ENCODE measurements at regions not wholly inside any gene's neighbourhood (a gene's known extent, or its start where the extent isn't known, plus 50 kb on each side); places are given as distances from the start of the nearest gene placed in this dataset.

DNA sequence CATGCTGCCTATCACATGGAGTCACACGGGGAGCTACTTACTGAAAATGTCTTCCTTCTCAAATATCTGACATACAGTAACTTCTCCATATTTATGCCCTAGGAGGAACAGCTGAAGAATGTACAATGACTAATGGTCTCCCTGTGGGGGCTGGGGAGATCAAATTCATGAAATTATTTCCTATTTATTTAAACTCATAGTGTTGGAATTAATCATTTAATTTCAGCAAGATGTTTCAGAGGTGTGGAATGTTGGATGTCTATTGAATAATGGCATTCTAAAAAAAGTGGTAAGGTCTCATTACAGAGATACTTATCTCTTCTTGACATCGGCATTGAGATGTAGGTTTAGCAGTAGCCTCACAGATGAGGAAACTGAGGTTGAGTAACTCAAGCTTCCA is 214.3 kb upstream of the CDH11 start:
- no peak overlapping the region for H4K5ac ChIP-seq (ENCODE audit: insufficient read length, low read depth, low read length)
- no peaks in the 10 kb centered on the region for H3K79me1 ChIP-seq (ENCODE audit: low read depth, low read length)
- H2AK5ac ChIP-seq (ENCODE audit: low read depth, low read length), result no peak overlapping the region
- no peaks in the 10 kb centered on the region for H3K79me2 ChIP-seq (ENCODE audit: control insufficient read depth in 1 of 2, insufficient read depth in 2 of 2, low read length in 2 of 2)
- WGBS, 2 experiments (ENCODE audit: extremely low coverage in 1 of 2, insufficient coverage in 1 of 2, insufficient read length in 1 of 2, insufficient replicate concordance in 2 of 2, low coverage in 1 of 2, low lambda C conversion rate in 2 of 2, missing lambda C conversion rate in 1 of 2), result 96% methylated on average over 2 of the region's 2 CpGs; no CpG with 5 or more reads in 1 of the 2 experiments
- DNase-seq (ENCODE audit: low read depth in 1 of 2, low spot score in 2 of 2) (no peak), FAIRE-seq (no peak)
- H4K20me1 ChIP-seq (replicated peaks in 1 of 2; ENCODE audit: control insufficient read depth in 1 of 2, insufficient read depth in 2 of 2, low read length in 2 of 2), result no peaks in the 10 kb centered on the region
- TF ChIP-seq GABPA (IDR thresholded peaks at IDR 0.05; ENCODE audit: borderline replicate concordance, insufficient read depth, low read length), result no peak
- no peak for TF ChIP-seq ASH2L (IDR thresholded peaks at IDR 0.05; ENCODE audit: low read length)
- no peak for TF ChIP-seq RAD21 (IDR thresholded peaks at IDR 0.05 in 1 of 2, conservative IDR thresholded peaks at IDR 0.05 in 1 of 2; ENCODE audit: low read depth in 2 of 2, low read length in 2 of 2)
- TF ChIP-seq CTCF (IDR thresholded peaks at IDR 0.05; ENCODE audit: control extremely low read depth in 1 of 3, insufficient read depth in 1 of 3, low read depth in 1 of 3, low read length in 3 of 3), result no peak
- no peak for TF ChIP-seq POLR2A (IDR thresholded peaks at IDR 0.05; ENCODE audit: control extremely low read depth in 1 of 2, low read depth in 2 of 2, low read length in 2 of 2)
- TF ChIP-seq TEAD4 (IDR thresholded peaks at IDR 0.05; ENCODE audit: low read depth, low read length), result no peak
- no peak for TF ChIP-seq RFX5 (IDR thresholded peaks at IDR 0.05; ENCODE audit: borderline replicate concordance, low read depth, low read length)
- TF ChIP-seq GTF2F1 (IDR thresholded peaks at IDR 0.05; ENCODE audit: borderline replicate concordance, low read depth, low read length), result no peak
- TF ChIP-seq CTBP2 (IDR thresholded peaks at IDR 0.05; ENCODE audit: borderline replicate concordance, insufficient read depth, insufficient read length, low read length), result no peak
- TF ChIP-seq RBBP5 (IDR thresholded peaks at IDR 0.05; ENCODE audit: borderline replicate concordance, low read depth, low read length), result no peak
- TF ChIP-seq SP4 (IDR thresholded peaks at IDR 0.05; ENCODE audit: low read length), result no peak
- no peak for TF ChIP-seq TAF1 (IDR thresholded peaks at IDR 0.05; ENCODE audit: low read depth, low read length)
- H3K27me3 ChIP-seq (replicated peaks in 1 of 4; ENCODE audit: control insufficient read depth in 3 of 4, extremely low read depth in 1 of 4, insufficient read depth in 3 of 4, low read length in 3 of 4), result no peaks in the 10 kb centered on the region
- no peak overlapping the region for H3K23ac ChIP-seq (ENCODE audit: insufficient read length)
- H3K27ac ChIP-seq (ENCODE audit: low read depth, low read length), result no peak overlapping the region
- no peak overlapping the region for H2BK12ac ChIP-seq (ENCODE audit: low read depth, low read length)
- no peak overlapping the region for H4K91ac ChIP-seq (replicated peaks; ENCODE audit: insufficient read length, low read length)
- H4K8ac ChIP-seq (ENCODE audit: extremely low read depth, insufficient read depth, low read length), result no peak overlapping the region
- H2BK120ac ChIP-seq (replicated peaks; ENCODE audit: low read depth, low read length), result no peak overlapping the region
- no peak overlapping the region for H3K18ac ChIP-seq (ENCODE audit: extremely low read depth, low read length)
- no peak overlapping the region for H3K4me2 ChIP-seq (ENCODE audit: insufficient read depth in 1 of 2, low read depth in 2 of 2, low read length in 2 of 2)
- no peak overlapping the region for H2BK15ac ChIP-seq (ENCODE audit: low read length)
- H3K14ac ChIP-seq (ENCODE audit: insufficient read length), result no peak overlapping the region
- no peaks in the 10 kb centered on the region for H3K4me1 ChIP-seq (replicated peaks in 1 of 4; ENCODE audit: control insufficient read depth in 3 of 4, insufficient read depth in 4 of 4, low read length in 3 of 4)
- H3K36me3 ChIP-seq (ENCODE audit: control insufficient read depth in 2 of 4, insufficient read depth in 4 of 4, low read length in 3 of 4), result no peaks in the 10 kb centered on the region
- ChIA-PET CTCF (ENCODE audit: partially characterized antibody) (interaction anchor here (0.5 kb wide), 1 partner anchor 38 kb away, joined by 3 read pairs; no protein-coding TSS in a partner anchor), POLR2A (ENCODE audit: partially characterized antibody) (no interaction called here)
- no peak overlapping the region for H3K9ac ChIP-seq (replicated peaks in 1 of 4; ENCODE audit: extremely low read depth in 1 of 4, low read depth in 3 of 4, low read length in 3 of 4)
- H3K23me2 ChIP-seq (ENCODE audit: low read depth, low read length), result peaks cover 2% of the 10 kb centered on the region; the same call in 1 of the 2 replicates
- no peak overlapping the region for H3K56ac ChIP-seq (replicated peaks; ENCODE audit: insufficient read length, low read depth, low read length)
- H2AFZ ChIP-seq (ENCODE audit: low read length), result no peak overlapping the region
- no peak overlapping the region for H3K4me3 ChIP-seq (ENCODE audit: extremely low read depth in 1 of 4, insufficient read depth in 2 of 4, low read depth in 3 of 4, low read length in 4 of 4)
- no peak overlapping the region for H2BK5ac ChIP-seq (ENCODE audit: low read depth, low read length)
- H3K9me3 ChIP-seq (ENCODE audit: insufficient read depth in 2 of 2, low read depth in 1 of 2, low read length in 1 of 2), result no peaks in the 10 kb centered on the region
- no peak overlapping the region for H3K4ac ChIP-seq (replicated peaks; ENCODE audit: insufficient read length, low read depth, low read length)
- no peak overlapping the region for H2BK20ac ChIP-seq (ENCODE audit: low read length)

Measured in H1 (cell line).